HG03520 (cell line): ENCODE measurements at regions not wholly inside any gene's neighbourhood (a gene's known extent, or its start where the extent isn't known, plus 50 kb on each side); places are given as distances from the start of the nearest gene placed in this dataset.
A peak's percentile ranks its signal among the peaks of the same experiment; 100 is the strongest.

Experiments
- ATAC-seq: cut with Tn5 transposase; IDR thresholded peaks from one replicate; pipeline ENCODE4 v1.9.1; 2021; ENCODE audit warnings: mild to moderate bottlenecking, moderate library complexity; ENCODE audit not compliant: unreplicated experiment

DNA sequence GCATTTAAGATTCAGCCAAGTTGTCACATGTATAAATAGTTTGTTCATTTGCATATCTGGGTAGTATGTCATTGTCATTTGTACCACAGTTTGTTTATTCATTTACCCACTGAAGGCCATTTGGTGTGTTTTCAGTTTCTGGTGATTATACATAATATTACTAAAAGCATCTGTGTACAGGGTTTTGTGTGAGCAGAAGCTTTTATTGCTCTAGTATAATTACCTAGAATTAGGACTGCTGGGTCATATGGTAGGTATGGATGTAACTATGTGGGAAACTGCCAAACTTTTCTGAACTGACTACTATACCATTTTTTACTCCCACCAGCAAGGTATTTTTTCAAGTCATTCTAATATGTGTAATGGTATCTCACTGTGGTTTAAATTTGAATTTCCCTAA is 584.0 kb upstream of the GHITM start:
- peak; percentile 88 for ATAC-seq

DNA sequence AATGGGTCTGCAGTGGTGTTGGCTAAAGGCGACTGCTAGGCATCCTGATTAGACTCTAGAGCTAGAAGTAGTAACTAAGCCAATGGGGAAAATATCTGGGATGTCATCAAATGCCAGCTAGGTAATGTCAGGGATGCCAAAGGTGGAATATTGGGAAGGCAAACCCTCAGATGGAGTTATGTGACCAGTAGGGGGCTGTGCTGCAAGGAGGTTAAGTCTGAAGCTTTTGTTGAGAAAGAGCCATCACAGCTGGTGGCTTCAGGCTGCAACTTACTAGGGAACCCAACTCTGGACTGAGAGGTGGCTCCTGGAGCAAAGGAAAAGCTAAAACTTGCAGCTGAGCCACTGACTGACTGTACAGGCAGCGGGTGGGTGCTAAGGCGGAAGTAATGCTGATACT is 576.9 kb upstream of the GHITM start:
- ATAC-seq = no peak

DNA sequence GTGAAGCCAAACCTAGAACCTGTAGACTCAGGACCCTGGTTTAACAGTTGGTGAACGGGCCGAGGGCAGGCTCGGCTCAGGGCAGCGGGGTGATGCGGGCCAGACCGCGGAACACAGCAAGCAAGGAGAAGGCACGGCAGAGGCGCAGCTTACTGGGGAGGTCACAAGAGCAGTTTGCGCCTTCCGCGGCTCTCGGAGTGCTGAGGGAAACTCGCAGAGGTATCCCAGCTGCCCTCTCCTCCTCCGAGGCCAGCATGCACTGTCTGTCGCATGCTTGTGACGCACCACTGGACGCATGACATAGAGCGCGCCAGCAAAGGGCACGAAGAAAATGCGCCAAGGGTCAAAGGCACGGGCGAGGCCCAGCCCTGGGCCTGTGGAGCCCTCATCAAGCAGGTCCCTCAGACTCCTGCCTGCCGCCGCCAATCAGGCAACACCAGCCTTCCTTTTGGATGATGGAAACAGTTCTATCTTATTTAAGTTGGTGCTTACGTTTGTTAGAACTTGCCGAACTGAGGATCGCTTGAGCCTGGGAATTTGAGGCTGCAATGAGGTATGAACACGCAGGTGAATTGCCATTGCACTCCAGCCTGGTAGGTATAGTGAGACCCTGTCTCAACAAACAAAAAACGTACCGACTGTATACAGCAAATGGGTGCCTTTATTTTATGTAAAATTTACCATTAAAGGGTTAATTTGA is 574.3 kb upstream of the GHITM start:
- no peak for ATAC-seq

DNA sequence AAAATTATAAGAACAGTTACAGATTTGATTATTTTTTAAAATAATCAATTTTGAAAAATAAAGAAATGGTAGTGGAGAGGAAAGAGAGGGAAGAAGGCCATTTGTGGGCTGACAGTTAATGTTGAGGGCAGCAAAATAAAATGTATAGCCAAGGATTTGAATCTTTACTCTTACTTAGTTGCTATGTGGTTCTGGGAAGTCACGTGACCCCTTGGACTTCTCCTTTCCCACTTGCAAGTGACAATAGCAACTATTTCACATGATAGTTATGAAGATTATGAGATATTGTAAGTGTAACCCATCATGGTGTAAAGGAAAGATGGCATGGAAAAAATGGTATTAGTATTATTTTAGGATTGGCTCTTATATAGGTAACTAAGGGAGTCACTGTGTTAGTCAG is 567.3 kb upstream of the GHITM start:
- no peak for ATAC-seq

DNA sequence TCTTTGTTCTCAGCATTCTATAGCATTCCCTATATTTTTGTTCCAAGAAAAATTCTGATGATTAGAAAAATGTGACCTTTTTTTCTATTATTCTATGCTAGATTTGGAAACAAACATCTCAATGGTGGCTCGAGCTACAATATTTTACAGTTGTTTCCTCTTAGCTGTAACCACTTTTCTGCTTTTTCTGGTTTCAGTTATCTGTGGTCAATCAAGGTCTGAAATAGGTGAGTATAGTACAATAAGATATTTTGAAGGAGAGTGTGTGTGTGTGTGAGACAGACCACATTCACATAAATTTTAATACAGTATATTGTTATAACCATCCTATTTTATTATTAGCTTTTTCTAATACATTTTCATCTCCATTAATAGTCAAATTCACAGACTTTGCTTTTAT is 564.5 kb upstream of the GHITM start:
- ATAC-seq = peak; percentile 89

DNA sequence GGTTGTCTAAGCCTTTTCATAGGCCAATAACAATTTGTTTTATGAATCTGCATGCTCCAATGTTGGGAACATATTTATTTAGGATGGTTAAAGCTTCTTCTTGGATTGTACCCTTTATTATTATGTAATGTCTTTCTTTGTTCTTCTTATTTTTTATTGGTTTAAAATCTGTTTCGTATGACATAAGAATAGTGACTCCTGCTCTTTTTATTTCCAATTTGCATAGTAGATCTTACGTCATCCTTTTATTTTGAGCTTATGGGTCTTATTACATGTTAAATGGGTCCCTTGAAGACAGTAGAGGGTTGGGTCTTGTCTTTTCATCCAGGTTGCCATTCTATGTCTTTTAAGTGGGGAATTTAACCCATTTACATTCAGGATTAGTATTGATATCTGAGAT is 561.9 kb upstream of the GHITM start:
- ATAC-seq = no peak

DNA sequence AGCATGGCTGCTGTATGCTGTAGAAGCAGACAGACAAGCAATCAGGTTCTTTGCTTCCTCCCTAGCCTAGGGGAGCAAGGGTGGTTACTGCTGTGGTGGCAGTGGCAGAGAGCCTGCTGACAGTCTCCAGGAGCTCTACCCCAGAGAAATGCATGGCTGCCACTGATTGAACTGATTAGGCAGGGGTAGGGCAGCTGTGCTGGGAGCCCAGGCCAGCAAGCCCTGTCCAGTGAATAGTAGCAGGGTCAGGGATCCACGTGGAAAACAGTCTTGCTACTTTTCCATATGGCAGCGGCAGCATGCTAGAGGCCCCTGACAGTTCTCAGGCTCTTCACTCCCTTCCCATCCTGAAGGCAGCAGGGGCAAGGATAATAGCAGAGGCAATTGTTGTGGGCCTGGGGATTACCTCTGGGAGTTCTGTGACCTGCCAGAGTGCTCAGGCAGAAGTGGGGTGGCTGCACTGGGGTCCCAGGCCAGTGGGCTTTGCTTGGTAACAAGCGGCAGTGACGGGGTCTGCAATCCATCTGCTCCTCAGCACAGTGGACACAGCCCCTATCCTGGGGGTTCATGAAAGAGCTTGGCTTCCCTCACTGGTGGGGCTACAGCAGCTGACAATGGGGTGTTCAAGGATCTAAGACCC is 558.8 kb upstream of the GHITM start:
- ATAC-seq = no peak

DNA sequence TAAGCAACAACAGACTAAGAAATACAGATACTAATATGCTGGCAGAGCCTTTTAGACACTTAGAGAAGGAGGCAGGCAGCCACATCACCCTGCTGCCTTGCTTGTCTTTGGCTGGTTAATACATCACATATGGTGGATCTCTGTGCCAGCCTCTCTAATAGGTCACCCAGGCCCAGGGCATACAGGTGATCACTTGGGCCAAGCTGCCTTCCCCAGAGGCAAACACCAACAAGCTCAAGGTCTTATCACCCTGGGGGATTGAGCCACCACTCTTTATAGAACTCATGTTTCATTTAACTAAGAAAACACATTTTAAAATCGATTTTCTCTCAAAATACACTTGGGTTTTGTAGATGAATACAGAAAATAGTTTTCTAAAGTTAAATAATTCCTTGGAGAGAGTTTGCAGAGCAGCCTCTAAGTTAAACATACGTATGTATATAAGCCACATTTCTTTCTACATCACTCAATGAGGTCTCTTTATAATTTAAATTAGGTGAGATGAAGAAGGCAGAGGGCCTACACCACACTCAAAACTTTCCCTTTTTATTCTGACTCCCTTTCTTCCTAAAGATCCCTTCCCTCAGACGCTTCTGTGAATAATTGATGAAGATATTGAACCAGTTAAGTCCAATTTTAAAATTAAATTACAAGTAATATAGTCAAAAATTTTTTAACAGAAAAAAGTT is 556.8 kb upstream of the GHITM start:
- ATAC-seq = no peak

DNA sequence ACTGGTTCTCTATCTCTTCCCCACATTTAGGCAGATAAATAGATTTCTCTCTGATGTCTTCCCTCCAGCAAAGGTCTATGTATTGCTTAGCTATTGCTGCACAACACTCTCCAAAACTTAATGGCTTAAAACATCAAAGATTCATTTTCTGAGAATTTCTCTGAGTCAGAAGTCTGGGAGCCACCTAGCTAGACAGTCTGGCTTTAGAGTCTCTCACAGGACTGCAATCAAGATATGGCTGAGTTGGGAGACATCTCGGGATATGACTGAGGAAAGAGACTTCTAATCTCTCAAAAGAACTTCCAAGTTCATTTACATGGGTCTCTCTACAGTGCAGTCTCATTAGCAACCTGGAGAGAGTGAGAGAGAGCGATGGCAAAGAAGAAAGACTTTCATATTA is 553.6 kb upstream of the GHITM start:
- no peak for ATAC-seq

DNA sequence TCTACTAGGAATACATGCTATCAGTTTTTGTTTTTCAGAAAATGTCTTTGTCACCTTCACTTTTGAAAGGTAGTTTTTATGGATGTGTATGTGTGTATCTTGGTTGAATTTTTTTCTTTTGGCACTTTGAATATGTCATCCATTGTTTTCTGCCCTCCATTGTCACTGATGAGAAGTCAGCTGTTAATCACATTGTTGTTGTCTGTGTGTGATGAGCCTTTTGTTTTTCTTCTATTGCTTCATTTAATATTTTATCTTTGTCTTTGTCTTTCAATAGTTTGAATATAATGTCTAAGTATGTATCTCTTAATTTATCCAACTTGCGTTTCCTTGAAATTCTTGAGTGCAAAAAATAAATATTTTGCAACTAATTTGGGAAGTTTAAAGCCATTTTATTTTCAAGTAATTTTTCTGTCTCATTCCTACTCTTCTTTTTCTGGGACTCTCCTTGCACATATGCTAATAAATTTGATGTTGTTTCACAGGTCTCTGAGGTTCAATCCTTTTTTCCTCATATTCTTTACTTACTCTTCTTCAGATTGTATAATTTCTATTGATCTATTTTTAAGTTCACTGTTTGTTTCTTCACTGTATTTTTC is 546.9 kb upstream of the GHITM start:
- ATAC-seq = no peak

DNA sequence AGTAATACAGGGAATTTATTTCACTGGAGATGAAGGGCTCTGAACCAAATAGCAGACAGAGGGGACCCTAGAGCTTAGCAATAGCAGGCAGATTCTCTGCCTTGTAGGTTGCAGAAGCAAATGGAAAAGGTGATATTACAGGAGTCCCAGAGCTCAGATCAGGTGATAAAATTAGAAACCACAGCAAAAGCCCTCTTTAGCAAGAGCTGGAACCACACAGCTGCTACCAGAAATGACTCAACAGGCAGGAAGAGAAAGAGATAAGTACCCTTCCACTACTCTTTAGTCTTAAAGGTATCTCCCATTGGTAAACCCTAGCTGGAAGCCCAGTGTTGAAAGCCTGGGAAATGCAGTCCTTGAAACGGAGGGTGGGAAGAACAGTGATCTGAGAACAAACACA is 535.6 kb upstream of the GHITM start:
- ATAC-seq = peak; percentile 99

DNA sequence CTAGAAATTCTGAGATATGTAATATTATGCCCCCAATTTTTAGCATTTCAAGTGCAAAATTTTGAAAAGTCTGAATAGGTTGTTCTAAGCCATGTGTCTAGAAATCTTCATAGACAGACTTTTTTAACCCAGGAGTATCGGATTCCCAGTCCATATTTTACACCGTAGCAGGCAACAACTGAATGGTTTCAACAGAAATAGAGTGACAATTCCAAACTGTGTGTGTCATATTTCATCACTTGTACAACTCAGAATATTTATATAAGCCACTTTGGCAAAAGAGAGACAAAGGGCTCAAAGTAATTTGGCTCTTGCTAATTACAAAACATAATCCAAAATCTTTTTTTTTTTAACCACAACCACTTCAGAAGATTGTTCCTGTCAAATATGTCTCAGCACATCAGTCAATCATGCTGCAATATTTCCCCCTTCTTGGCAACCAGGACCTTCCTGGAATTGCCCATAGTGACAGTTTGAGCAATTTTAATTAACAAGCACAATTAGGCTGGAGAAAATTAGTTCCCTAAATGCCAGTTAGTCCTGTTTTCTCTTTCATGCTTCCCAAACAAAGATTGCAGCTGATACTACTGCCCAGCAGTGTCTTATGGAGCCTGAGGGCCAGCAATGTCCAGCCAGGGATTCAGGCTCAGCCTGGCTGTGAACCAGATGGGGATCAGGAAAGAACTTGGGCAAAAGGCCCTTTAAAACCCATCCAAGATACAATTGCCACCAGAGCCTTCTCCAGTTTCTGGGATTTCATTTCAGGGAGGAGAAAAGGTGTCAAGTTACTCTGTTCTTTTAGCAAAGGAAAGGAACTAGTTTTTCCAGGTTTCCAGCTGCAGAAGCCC is 533.3 kb upstream of the GHITM start:
- ATAC-seq = no peak

DNA sequence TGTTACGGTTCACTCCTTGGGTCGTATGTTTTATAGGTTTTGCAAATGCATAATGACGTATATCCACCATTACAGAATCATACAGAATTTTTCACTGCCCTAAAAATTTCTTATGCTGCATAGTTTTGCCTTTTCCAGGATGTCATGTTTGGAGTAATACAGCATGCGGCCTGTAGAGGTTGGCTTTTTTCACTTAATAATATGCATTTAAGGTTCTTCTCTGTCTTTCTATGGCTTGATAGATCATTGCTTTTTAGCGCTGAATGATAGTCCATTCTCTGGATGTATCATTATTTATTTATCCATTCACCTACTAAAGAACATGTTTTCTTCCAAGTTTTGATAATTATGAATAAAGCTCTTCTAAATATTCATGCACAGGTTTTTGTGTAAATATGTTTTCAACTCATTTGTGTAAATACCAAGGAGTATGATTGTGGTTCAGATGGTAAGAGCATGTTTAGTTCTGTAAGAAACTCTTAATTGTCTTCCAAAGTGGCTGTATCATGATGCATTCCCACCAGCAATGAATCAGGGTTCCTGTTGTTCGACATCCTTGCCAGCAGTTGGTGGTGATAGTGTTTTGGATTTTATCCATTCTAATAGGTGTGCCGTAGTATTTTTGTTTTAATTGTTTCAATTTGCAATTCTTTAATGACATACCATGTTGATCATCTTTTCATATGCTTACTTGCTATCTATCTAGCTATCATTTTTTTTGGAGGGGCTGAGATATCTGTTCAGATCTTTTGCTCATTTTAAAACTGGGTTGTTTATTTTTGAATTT is 531.2 kb upstream of the GHITM start:
- ATAC-seq = no peak

DNA sequence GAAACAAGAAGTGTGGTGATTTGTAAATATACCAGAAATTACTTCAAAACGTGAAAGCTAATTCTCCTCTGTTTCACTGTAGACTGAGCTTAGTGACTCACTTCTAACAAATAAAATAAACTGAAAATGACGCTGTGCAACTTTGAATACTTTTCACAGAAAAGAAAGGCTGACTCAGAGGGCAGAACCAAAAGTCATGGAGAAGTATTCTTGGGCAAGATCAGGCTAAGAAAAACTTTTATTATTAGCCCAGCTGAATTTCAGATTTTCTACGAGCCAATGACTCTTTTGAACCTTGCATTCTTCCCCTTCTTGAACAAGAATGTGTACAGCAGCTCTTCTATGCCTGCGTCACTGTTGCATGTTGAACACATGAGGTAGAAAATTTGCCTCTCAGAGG is 527.3 kb upstream of the GHITM start:
- no peak for ATAC-seq

DNA sequence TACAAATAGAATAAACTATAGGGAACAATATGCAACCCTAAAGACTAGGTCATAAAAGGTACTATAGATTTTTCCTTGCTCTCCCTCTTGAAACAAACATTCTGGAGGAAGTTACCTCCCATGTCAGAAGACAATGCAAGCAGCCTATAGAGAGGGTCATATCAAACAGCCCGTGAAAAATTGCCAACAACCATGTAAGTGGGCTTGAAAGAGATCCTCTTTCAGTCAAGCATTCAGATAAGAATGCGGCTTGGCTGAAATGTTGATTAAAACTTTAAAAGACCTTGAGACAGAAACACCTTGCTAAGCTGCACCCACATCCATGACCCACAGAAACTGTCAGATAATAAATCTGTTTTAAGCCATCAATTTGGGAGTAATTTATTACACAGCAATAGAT is 526.6 kb upstream of the GHITM start:
- no peak for ATAC-seq

DNA sequence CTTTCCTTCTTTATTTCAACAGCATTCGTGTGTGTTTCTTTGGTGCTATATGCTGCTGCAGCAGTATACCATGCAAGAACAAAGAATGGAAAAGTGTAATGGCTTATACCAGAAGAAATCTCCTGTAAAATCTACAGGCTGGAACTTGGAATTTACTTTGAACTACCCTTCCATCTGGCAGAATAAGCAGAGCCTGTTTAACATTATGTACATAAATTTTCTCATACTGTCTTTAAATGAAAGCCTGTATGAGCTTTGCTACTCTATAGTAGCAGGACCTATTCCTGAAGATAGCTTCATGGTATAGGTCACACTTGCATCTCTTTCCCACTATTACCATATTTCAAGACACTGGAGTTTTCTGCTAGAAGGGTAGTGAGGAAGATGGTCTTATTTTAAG is 522.1 kb upstream of the GHITM start:
- ATAC-seq = no peak

DNA sequence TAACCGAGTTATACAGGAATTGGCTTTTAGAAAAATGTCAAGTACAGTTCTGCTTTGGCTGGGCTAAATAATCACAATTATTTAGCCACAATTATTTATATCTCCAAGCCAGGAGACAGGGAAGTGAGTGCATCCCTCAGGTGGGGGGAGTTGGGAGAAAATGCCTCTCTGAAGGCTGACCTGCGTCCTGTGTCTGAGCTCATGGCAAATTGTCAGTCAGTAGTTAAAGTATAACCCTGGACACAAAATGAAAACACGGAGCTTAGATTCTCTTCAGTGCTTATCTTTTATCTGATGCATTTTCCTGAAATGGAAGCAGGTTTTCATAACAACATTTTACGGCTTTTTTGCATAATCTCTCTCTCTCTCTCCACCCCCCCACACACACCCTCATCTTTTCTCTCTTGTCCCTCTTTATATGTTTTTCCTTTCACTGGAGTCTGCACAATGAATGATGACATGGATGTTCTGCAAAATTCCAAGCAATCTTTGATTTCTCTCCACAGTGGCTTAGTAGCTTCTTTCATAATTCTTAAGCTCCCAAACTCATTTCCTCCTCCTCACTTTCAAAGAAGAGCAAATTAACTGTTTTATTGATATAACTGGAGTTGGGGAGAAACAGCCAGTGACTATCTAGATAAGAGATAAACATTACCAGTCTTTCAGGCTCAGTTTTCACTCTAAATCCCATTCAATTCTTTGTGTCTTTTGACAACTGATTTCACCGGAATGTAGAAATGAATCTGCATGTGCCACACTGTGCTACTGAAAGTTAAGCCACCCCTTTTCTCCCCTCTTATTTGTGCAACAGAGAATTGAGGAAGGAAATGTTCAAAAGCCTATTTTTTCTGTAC is 521.4 kb upstream of the GHITM start:
- no peak for ATAC-seq

DNA sequence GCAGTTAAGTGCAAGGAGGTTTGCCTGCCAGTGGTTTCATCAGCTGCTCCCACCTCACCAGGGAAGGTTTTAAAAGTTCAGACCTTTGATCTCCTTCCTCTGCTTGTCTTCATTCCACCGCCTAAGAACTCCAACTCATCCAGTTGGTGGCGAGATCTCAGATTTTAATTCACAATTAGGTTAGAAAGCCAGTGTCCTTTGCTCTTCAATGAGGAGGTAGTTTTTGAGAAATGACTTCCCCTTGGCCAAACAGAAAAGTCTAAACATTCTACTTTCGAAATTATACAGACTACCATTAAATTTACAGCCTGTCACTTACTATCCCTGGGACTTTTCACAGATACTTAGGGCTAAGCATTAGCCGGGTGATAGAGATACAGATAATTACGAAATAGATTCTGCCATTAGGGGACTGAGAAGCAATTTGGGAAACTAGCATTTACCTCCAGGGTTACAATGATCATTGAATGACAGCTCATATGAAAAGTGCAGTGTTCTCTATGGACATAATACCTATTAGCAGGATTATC is 513.4 kb upstream of the GHITM start:
- ATAC-seq = no peak

DNA sequence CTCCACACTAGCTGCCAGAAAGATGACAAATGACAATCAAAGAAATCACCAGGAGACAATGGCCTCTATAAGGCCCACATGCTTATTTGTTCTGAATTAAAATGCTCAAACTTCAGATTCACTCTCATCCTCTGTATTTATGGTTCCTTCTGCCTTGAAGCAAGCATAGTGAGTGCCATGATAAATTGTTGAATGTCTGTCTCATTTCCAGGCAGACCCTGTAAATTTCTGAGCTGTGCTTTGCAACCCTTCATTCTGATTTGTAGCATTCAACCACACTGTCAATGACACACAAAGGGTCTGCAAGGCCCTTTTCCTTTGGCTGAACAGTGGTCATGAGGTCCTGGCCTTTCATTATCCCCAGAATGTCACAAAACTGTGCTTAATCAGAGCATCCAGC is 506.6 kb upstream of the GHITM start:
- no peak for ATAC-seq
